Keratinocyte (primary cell): ENCODE measurements at regions not wholly inside any gene's neighbourhood (a gene's known extent, or its start where the extent isn't known, plus 50 kb on each side); places are given as distances from the start of the nearest gene placed in this dataset.

Experiments used
- EZH2 ChIP-seq: IDR thresholded peaks from one replicate; pipeline ENCODE4 v1.6.1; 2012; ENCODE audit warnings: inconsistent platforms, mild to moderate bottlenecking, low read length, moderate library complexity
- TF ChIP-seq, protein P1 (sequence below), 3 experiments: IDR thresholded peaks in 1 of 3; conservative IDR thresholded peaks in 1 of 3; optimal IDR thresholded peaks in 1 of 3; 2 replicates in 2 of 3; 3 replicates in 1 of 3; pipeline versions ENCODE3 to v1.5.1; 2011; ENCODE audit warnings: low read length in 3 of 3, mild to moderate bottlenecking in 3 of 3, moderate library complexity in 2 of 3, control low read depth in 1 of 3, inconsistent platforms in 1 of 3; ENCODE audit not compliant: insufficient read depth in 2 of 3; ENCODE audit errors: extremely low read depth in 1 of 3

DNA sequence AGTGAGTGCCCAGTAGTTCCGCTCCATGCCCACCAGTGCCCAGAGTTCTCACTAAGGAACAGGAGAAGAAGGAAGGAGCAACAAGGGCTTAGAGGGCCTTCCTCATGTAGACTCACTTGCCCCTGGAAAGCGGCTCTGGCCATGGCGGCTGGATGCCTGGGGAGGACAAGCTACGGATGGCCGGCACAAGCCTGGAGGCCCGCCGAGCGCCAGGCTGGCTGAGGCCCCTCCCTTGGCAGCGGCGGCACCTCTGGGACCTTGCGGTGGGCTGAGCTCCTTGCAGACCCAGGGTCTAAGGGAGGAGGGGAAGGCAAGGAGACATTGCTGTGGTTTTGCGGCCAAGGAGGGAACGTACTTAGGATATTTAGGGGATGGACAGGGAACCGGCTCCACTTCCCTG, 160.1 kb downstream of the SALL1 start:
- TF ChIP-seq, protein P1, sequence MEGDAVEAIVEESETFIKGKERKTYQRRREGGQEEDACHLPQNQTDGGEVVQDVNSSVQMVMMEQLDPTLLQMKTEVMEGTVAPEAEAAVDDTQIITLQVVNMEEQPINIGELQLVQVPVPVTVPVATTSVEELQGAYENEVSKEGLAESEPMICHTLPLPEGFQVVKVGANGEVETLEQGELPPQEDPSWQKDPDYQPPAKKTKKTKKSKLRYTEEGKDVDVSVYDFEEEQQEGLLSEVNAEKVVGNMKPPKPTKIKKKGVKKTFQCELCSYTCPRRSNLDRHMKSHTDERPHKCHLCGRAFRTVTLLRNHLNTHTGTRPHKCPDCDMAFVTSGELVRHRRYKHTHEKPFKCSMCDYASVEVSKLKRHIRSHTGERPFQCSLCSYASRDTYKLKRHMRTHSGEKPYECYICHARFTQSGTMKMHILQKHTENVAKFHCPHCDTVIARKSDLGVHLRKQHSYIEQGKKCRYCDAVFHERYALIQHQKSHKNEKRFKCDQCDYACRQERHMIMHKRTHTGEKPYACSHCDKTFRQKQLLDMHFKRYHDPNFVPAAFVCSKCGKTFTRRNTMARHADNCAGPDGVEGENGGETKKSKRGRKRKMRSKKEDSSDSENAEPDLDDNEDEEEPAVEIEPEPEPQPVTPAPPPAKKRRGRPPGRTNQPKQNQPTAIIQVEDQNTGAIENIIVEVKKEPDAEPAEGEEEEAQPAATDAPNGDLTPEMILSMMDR (optimal IDR thresholded peaks at IDR 0.05 in 1 of 3, IDR thresholded peaks at IDR 0.05 in 1 of 3, conservative IDR thresholded peaks at IDR 0.05 in 1 of 3; ENCODE audit: extremely low read depth in 1 of 3, insufficient read depth in 2 of 3, low read length in 3 of 3) = no peak
- no peak for TF ChIP-seq EZH2
